H9 (cell line): ENCODE measurements at regions not wholly inside any gene's neighbourhood (a gene's known extent, or its start where the extent isn't known, plus 50 kb on each side); places are given as distances from the start of the nearest gene placed in this dataset.
A peak's percentile ranks its signal among the peaks of the same experiment; 100 is the strongest.

Experiments used
- DNase-seq: peaks from one replicate; pipeline ENCODE4 v3.0.0-alpha.2; 2017
- H2AFZ ChIP-seq: one replicate; pipeline ENCODE4 v1.6.1; 2013; ENCODE audit warnings: mild to moderate bottlenecking, low read length, control low read depth, moderate library complexity
- H2AK5ac ChIP-seq: 2 replicates; pipeline ENCODE4 v1.6.1; 2013; ENCODE audit warnings: low read length, control low read depth, mixed read lengths; ENCODE audit not compliant: insufficient read length
- H2BK120ac ChIP-seq: one replicate; pipeline ENCODE4 v1.6.1; 2013; ENCODE audit warnings: low read depth, mild to moderate bottlenecking, low read length, control low read depth, inconsistent platforms; ENCODE audit not compliant: poor library complexity, severe bottlenecking
- H2BK12ac ChIP-seq: 2 replicates; pipeline ENCODE4 v1.6.1; 2013; ENCODE audit warnings: low read length, control low read depth, mixed read lengths, low read depth; ENCODE audit not compliant: insufficient read length
- H2BK15ac ChIP-seq: 2 replicates; pipeline ENCODE4 v1.6.1; 2013; ENCODE audit warnings: low read depth, low read length, control low read depth
- H2BK20ac ChIP-seq: one replicate; pipeline ENCODE4 v1.6.1; 2013; ENCODE audit warnings: low read depth, mild to moderate bottlenecking, low read length, control low read depth, inconsistent platforms; ENCODE audit not compliant: poor library complexity, severe bottlenecking
- H2BK5ac ChIP-seq: 2 replicates; pipeline ENCODE4 v1.6.1; 2013; ENCODE audit warnings: low read length, control low read depth, mixed read lengths; ENCODE audit not compliant: insufficient read length
- H3K14ac ChIP-seq: 2 replicates; pipeline ENCODE4 v1.6.1; 2013; ENCODE audit warnings: low read length, control low read depth; ENCODE audit not compliant: insufficient read depth
- H3K18ac ChIP-seq: 2 replicates; pipeline ENCODE4 v1.6.1; 2013; ENCODE audit warnings: low read depth, mild to moderate bottlenecking, mixed read lengths, low read length, control low read depth; ENCODE audit not compliant: insufficient read length
- H3K23ac ChIP-seq: 2 replicates; pipeline ENCODE4 v1.6.1; 2013; ENCODE audit warnings: low read length, control low read depth, mixed read lengths, low read depth; ENCODE audit not compliant: insufficient read length
- H3K23me2 ChIP-seq: 2 replicates; pipeline ENCODE4 v1.6.1; 2013; ENCODE audit warnings: low read depth, mild to moderate bottlenecking, mixed read lengths, low read length, control low read depth; ENCODE audit not compliant: insufficient read length, poor library complexity, severe bottlenecking
- H3K27ac ChIP-seq: 2 replicates; pipeline ENCODE4 v1.5.1; 2013; ENCODE audit warnings: low read length, control low read depth, mixed read lengths, low read depth; ENCODE audit not compliant: insufficient read length
- H3K27me3 ChIP-seq: 2 replicates; pipeline ENCODE4 v1.6.1; 2013; ENCODE audit warnings: low read length, control low read depth, inconsistent platforms; ENCODE audit not compliant: insufficient read depth
- H3K4ac ChIP-seq: 2 replicates; pipeline ENCODE4 v1.6.1; 2013; ENCODE audit warnings: low read depth, mild to moderate bottlenecking, control low read depth, inconsistent platforms, low read length, moderate library complexity
- H3K4me1 ChIP-seq: 2 replicates; pipeline ENCODE4 v1.6.1; 2013; ENCODE audit warnings: low read length, control low read depth, inconsistent platforms; ENCODE audit not compliant: insufficient read depth
- H3K4me2 ChIP-seq: 2 replicates; pipeline ENCODE4 v1.6.1; 2013; ENCODE audit warnings: low read length, control low read depth, mixed read lengths; ENCODE audit not compliant: insufficient read length, insufficient read depth
- H3K56ac ChIP-seq: 2 replicates; pipeline ENCODE4 v1.6.1; 2013; ENCODE audit warnings: low read depth, mild to moderate bottlenecking, mixed read lengths, low read length, control low read depth; ENCODE audit not compliant: insufficient read length
- H3K79me1 ChIP-seq: 2 replicates; pipeline ENCODE4 v1.6.1; 2013; ENCODE audit warnings: low read depth, mild to moderate bottlenecking, moderate library complexity, low read length, control low read depth, inconsistent platforms; ENCODE audit not compliant: insufficient read depth, poor library complexity, severe bottlenecking
- H3K79me2 ChIP-seq: 2 replicates; pipeline ENCODE4 v1.6.1; 2013; ENCODE audit warnings: low read length, control low read depth, inconsistent platforms; ENCODE audit not compliant: insufficient read depth
- H3K9ac ChIP-seq: 2 replicates; pipeline ENCODE4 v1.6.1; 2013; ENCODE audit warnings: low read length, control low read depth, mixed read lengths; ENCODE audit not compliant: insufficient read length; ENCODE audit errors: extremely low read depth
- H3K9me3 ChIP-seq: one replicate; pipeline ENCODE4 v1.6.1; 2013; ENCODE audit warnings: low read depth, low read length, inconsistent platforms; ENCODE audit not compliant: control insufficient read depth
- H3T11ph ChIP-seq: one replicate; pipeline ENCODE4 v1.6.1; 2013; ENCODE audit warnings: mild to moderate bottlenecking, low read length, control low read depth, inconsistent platforms
- H4K20me1 ChIP-seq: one replicate; pipeline ENCODE4 v1.6.1; 2013; ENCODE audit not compliant: control insufficient read depth, insufficient read length, insufficient read depth
- H4K5ac ChIP-seq: 2 replicates; pipeline ENCODE4 v1.6.1; 2013; ENCODE audit warnings: low read depth, mild to moderate bottlenecking, mixed read lengths, low read length, control low read depth; ENCODE audit not compliant: insufficient read length
- H4K8ac ChIP-seq: replicated peaks from 2 replicates; pipeline ENCODE4 v1.6.1; 2013; ENCODE audit warnings: low read length, control low read depth, mixed read lengths, low read depth; ENCODE audit not compliant: insufficient read length
- H4K91ac ChIP-seq: 2 replicates; pipeline ENCODE4 v1.6.1; 2013; ENCODE audit warnings: low read depth, mild to moderate bottlenecking, moderate library complexity, mixed read lengths, low read length, control low read depth; ENCODE audit not compliant: insufficient read length
- H3K27ac Mint-ChIP-seq, 3 experiments: 2 replicates in 2 of 3; 3 replicates in 1 of 3; pipeline ENCODE4 v1.8.0; 2020 to 2021; ENCODE audit warnings: mixed read lengths in 3 of 3, mild to moderate bottlenecking in 1 of 3, moderate library complexity in 1 of 3
- H3K27me3 Mint-ChIP-seq: 2 replicates; pipeline ENCODE4 v1.8.0; 2021; ENCODE audit warnings: low read depth, mild to moderate bottlenecking, moderate library complexity, mixed read lengths
- H3K36me3 Mint-ChIP-seq, 3 experiments: 2 replicates in 2 of 3; 3 replicates in 1 of 3; pipeline ENCODE4 v1.8.0; 2020 to 2021; ENCODE audit warnings: low read depth in 3 of 3, mixed read lengths in 3 of 3; ENCODE audit not compliant: insufficient read depth in 1 of 3
- H3K4me1 Mint-ChIP-seq, 2 experiments: 2 replicates each; pipeline ENCODE4 v1.8.0; 2020; ENCODE audit warnings: mixed read lengths in 2 of 2
- H3K4me3 Mint-ChIP-seq, 2 experiments: 2 replicates in 1 of 2; 3 replicates in 1 of 2; pipeline ENCODE4 v1.8.0; 2020 to 2021; ENCODE audit warnings: mild to moderate bottlenecking in 2 of 2, mixed read lengths in 2 of 2, moderate library complexity in 1 of 2
- H3K9me3 Mint-ChIP-seq, 2 experiments: 2 replicates in 1 of 2; 3 replicates in 1 of 2; pipeline ENCODE4 v1.8.0; 2020; ENCODE audit warnings: mild to moderate bottlenecking in 2 of 2, mixed read lengths in 2 of 2, moderate library complexity in 1 of 2
- WGBS: extraction: QIAGEN DNeasy Blood & Tissue Kit; methylation state at CpG from one replicate; pipeline ENCODE4 v1.1.7; 2013; ENCODE audit warnings: missing lambda C conversion rate, low lambda C conversion rate, mixed read lengths; ENCODE audit not compliant: insufficient read length; ENCODE audit errors: extremely low coverage; 5-methylcytosine and 5-hydroxymethylcytosine counted together
- TF ChIP-seq, protein P1 (sequence below): fragments of 200-600 bp; sonication (generic); conservative IDR thresholded peaks from 3 replicates; pipeline ENCODE4 v1.8.0; 2021; ENCODE audit warnings: antibody characterized with exemption, mild to moderate bottlenecking

DNA sequence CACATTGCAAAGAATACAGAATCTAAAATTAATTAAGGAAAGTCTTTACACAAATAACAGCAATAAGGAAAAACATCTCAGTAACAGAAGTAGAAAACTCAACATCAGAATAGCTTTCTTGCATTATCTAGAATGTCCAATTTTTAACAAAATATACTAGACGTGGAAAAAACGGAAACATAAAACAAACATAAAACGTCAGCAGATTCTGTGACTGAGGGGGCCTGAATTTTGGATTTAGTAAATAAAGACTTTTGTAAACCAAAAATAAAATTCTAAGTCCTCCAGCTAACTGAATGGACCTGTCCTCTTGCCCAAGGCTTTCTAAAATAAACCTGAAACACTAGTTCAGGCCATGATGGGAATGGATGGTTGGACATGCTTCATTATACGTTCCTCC, 773.5 kb upstream of the LRRTM1 start:
- Histone ChIP-seq H4K8ac (no peak overlapping the region), H3K4ac (no peak overlapping the region), H2AK5ac (no peak overlapping the region), H3K79me1 (no peaks in the 10 kb centered on the region), H4K5ac (no peak overlapping the region), H3K9me3 (no peaks in the 10 kb centered on the region), H4K20me1 (no peaks in the 10 kb centered on the region), H2BK12ac (no peak overlapping the region), H2BK120ac (no peak overlapping the region), H3K23me2 (no peaks in the 10 kb centered on the region), H2BK15ac (no peak overlapping the region), H3K23ac (no peak overlapping the region), H3K4me1 (no peaks in the 10 kb centered on the region; the same call in 1 of the 2 replicates), H3K4me2 (no peak overlapping the region), H3K79me2 (no peaks in the 10 kb centered on the region), H2BK20ac (no peak overlapping the region), H3K27me3 (no peaks in the 10 kb centered on the region), H3K14ac (no peak overlapping the region), H3K9ac (no peak overlapping the region), H3K56ac (no peak overlapping the region), H2AFZ (no peak overlapping the region), H2BK5ac (no peak overlapping the region), H3T11ph (no peak overlapping the region), H3K18ac (no peak overlapping the region), H3K27ac (no peak overlapping the region), H4K91ac (no peak overlapping the region)
- H3K27me3 Mint-ChIP-seq, result no peaks in the 10 kb centered on the region
- DNase-seq, result no peak
- H3K36me3 Mint-ChIP-seq, result 0 out of 7 replicates have a peak, but pooled peaks cover 0 to 4% (median 0%) of the 10 kb centered on the region in 3 experiments
- no peak overlapping the region for H3K4me3 Mint-ChIP-seq
- peaks cover 43 to 45% of the 10 kb centered on the region in 2 experiments for H3K4me1 Mint-ChIP-seq
- no CpG with 5 or more reads among the region's 4 CpGs for WGBS
- TF ChIP-seq, protein P1, sequence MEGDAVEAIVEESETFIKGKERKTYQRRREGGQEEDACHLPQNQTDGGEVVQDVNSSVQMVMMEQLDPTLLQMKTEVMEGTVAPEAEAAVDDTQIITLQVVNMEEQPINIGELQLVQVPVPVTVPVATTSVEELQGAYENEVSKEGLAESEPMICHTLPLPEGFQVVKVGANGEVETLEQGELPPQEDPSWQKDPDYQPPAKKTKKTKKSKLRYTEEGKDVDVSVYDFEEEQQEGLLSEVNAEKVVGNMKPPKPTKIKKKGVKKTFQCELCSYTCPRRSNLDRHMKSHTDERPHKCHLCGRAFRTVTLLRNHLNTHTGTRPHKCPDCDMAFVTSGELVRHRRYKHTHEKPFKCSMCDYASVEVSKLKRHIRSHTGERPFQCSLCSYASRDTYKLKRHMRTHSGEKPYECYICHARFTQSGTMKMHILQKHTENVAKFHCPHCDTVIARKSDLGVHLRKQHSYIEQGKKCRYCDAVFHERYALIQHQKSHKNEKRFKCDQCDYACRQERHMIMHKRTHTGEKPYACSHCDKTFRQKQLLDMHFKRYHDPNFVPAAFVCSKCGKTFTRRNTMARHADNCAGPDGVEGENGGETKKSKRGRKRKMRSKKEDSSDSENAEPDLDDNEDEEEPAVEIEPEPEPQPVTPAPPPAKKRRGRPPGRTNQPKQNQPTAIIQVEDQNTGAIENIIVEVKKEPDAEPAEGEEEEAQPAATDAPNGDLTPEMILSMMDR, result no peak
- H3K9me3 Mint-ChIP-seq, result peaks cover 0 to 4% of the 10 kb centered on the region in 2 experiments; a peak in 1 of 5 replicates
- H3K27ac Mint-ChIP-seq, result peak overlapping the region; percentile 60 to 94 (median 84); a peak in 5 of 7 replicates
